NB4 (cell line): ENCODE measurements at regions not wholly inside any gene's neighbourhood (a gene's known extent, or its start where the extent isn't known, plus 50 kb on each side); places are given as distances from the start of the nearest gene placed in this dataset.

ENCODE experiments used
- DNase-seq: peaks from one replicate; pipeline ENCODE4 v3.0.0; 2010; ENCODE audit warnings: low read depth
- H3K4me3 ChIP-seq: one replicate; pipeline ENCODE4 v1.5.1; 2011; ENCODE audit warnings: mild to moderate bottlenecking, low read depth, low read length, moderate library complexity
- MYC ChIP-seq: IDR thresholded peaks from 2 replicates; pipeline ENCODE4 v1.6.1; 2011; ENCODE audit warnings: low read depth, low read length
- POLR2A ChIP-seq: IDR thresholded peaks from 2 replicates; pipeline ENCODE4 v1.6.1; 2011; ENCODE audit warnings: mild to moderate bottlenecking; ENCODE audit not compliant: insufficient read length; ENCODE audit errors: extremely low read depth
- TF ChIP-seq, protein P1 (sequence below): IDR thresholded peaks from 2 replicates; pipeline ENCODE4 v1.6.1; 2011; ENCODE audit warnings: low read depth, low read length
- TF ChIP-seq, protein P2 (sequence below): IDR thresholded peaks from one replicate; pipeline ENCODE4 v1.5.1; 2012; ENCODE audit warnings: low read depth, low read length

DNA sequence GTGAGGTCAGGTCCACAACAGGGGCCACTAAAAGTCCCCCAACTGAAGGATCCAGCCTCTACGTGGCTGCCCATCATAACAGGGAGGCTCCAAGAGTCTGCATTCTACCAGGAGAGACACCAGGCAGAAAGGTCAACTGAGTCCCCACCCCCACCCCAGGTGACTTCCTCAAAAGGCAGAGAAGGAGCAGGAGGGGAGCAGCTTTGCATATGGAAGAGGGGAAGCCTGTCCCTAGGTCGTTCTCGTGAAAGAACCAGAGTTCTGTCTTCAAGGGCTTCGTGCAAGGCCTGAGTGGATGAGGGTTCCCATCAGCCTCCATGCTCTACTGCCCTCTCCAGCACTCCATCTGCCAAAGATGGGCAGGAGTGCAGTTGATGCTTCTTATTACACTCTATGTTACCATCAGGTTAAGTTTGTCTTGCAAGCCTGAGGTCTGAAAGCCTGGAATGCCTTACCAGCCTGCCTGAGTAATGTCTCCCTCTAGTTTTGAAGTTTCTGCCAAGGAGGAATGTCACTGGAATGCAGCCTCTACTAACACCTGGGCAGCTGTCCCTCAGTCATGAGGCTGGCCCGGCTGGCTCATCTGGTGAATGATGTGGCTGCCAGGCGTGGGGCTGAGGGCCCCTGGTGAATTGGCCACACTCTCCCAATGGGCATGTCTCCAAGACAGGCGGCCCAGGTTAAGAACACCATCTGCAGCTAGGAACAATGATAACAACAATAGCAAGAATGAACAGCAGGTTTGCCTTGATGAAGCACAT, 54.3 kb upstream of the SMNDC1 start:
- DNase-seq, result peak; percentile 19
- H3K4me3 ChIP-seq, result no peak overlapping the region
- TF ChIP-seq, protein P1, sequence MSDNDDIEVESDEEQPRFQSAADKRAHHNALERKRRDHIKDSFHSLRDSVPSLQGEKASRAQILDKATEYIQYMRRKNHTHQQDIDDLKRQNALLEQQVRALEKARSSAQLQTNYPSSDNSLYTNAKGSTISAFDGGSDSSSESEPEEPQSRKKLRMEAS, result no peak
- TF ChIP-seq, protein P2, sequence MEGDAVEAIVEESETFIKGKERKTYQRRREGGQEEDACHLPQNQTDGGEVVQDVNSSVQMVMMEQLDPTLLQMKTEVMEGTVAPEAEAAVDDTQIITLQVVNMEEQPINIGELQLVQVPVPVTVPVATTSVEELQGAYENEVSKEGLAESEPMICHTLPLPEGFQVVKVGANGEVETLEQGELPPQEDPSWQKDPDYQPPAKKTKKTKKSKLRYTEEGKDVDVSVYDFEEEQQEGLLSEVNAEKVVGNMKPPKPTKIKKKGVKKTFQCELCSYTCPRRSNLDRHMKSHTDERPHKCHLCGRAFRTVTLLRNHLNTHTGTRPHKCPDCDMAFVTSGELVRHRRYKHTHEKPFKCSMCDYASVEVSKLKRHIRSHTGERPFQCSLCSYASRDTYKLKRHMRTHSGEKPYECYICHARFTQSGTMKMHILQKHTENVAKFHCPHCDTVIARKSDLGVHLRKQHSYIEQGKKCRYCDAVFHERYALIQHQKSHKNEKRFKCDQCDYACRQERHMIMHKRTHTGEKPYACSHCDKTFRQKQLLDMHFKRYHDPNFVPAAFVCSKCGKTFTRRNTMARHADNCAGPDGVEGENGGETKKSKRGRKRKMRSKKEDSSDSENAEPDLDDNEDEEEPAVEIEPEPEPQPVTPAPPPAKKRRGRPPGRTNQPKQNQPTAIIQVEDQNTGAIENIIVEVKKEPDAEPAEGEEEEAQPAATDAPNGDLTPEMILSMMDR, result no peak
- TF ChIP-seq MYC (no peak), POLR2A (no peak)

DNA sequence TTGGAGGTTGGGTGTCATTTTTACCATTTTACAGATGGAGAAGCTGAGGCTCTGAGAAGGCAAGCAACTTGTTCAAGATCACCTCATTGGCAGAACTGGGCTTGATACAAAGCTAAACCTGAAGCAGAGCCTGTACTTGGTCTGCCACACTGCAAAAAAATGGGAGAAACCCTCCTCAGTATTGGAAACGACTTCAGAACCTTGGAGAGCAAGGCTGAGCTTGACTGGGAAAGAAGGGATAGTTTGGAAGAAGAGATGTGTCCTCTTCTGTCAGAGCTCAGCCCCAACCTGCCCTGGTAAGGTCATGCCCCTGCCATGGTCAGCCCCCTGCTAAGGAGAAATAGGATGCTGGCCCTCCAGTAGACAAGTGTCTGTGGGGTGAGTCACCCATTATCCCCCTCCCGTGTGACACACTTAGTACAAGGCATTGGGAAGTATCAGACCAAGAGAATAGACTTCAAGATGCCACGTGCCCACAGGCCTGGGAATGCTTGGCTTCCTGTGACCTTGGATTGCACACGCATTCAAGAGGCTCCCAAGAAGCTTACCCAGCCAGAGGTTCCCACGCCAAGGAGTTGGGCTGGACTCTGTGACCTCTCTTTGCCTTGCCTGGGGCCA, 56.2 kb upstream of the SMNDC1 start:
- H3K4me3 ChIP-seq, result no peak overlapping the region
- TF ChIP-seq POLR2A (no peak), MYC (no peak)
- TF ChIP-seq, protein P2, result no peak
- TF ChIP-seq, protein P1, result no peak
- DNase-seq, result no peak

DNA sequence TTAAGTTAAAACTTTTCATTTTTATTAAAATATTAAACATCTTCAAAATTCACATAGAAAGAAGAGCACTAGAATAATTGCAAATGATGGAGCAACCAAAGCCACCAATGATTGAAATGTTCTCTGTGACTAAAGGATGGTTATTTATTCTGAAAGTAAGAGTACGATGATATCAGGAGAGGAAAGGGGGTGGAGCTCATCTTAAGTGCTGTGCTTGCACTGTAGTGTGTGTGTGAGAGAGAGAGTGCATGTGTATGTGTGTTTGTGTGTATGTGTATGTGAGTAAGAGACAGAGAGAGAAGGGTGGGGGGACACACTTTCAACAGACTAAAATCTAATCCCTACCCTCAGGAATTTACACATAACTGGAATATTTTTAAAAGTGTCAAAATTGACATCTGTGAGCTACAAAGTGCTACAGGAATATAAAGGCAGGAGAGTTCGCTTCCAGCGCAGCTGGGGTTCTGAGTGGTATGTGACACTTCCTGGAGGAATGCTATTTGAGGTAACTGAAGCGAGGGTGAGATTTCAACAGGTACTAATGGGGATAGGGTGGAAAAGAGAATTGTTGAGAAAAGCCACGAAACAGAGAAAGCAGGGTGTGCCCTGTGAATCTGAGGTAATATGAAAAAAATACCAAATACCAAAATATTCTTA, 57.2 kb upstream of the SMNDC1 start:
- no peak overlapping the region for H3K4me3 ChIP-seq
- TF ChIP-seq POLR2A, result no peak
- TF ChIP-seq MYC, result no peak
- TF ChIP-seq, protein P1, result no peak
- TF ChIP-seq, protein P2, result no peak
- no peak for DNase-seq

DNA sequence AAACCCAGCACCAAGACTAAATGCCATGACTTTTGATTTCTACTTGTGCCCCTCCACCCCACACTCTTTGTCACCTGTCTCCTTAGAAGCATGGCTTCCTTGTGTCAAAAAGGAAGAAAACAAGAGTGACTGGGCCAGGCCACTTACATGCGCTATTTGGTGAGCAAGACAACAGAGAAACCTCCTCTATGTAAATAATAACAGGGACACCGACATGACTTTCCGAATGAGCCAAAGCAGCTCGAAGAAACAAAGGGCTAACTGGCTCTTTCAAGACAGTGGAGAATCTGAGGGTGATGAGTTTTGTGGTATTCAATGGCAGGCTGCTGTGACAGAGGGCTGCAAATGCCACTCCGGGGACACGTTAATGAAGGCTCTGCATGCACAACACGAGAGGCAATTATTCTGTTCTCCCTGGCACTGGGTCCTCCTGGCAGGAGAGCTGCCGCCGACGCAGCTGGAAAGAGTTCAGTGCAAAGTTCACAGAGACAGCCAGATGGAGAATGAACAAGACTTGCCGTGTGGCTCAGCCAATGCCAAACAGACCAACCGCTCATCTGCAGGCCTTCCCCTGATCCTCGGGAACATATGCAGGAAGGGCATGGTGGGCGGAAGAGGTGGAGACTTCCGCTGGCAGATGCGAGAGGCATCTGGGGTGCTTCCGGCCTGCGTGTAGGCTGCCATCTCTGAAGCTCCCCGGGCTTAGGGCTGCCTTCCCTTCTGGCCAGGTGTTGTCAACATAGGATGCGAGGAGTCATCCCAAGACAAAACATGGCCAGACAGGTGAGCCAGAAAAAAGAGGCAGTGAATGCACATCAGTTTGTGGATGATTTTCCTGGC, 59.1 kb upstream of the SMNDC1 start:
- no peak overlapping the region for H3K4me3 ChIP-seq
- no peak for DNase-seq
- TF ChIP-seq POLR2A, result no peak
- TF ChIP-seq, protein P1, result no peak
- TF ChIP-seq, protein P2, result no peak
- TF ChIP-seq MYC, result no peak

DNA sequence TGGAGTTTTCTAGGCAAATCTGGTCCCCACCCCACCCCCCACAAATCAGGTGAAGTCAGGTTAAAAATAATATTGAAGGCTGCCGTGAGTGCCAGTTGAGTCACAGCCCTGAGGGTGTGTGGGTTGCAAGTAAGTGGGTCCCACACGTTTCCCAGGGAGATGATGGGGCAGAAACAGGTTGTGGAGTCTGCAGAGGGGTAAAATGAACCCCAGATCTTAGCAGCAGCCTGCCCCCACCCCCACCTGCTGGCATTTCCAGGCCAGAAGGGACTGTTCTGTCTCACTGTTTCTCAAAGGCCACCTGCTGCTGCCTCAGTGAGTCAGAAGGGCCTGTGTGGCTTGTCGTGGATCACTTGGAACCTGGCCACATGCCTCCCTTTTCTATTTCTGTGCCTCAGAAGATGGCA, 59.8 kb upstream of the SMNDC1 start:
- H3K4me3 ChIP-seq, result no peak overlapping the region
- no peak for TF ChIP-seq POLR2A
- TF ChIP-seq, protein P1, result no peak
- TF ChIP-seq, protein P2, result no peak
- no peak for TF ChIP-seq MYC

More for the DNA sequence above, 59.8 kb upstream of the SMNDC1 start:
- no peak for DNase-seq
